ENCODE measurements at regions not wholly inside any gene's neighbourhood (a gene's known extent, or its start where the extent isn't known, plus 50 kb on each side); places are given as distances from the start of the nearest gene placed in this dataset.

DNA sequence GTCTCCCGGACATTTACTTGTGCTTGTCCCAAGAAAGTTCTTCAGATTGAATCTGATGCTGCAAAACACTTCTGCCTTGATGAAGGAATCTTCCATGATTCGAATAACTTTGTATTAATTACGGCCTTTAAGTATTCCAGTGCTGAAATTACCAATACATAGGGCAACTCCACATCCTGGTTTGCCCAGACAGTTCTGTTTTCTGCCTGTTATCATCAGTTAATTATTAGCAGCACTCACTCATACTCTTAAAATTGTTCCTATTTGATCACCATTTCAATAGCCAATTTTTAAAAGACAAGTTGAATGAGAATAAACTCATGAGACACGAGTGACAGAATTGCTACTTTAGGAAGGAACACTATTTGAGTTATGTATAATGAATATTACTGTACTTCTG is 620.7 kb upstream of the ZEB2 start:
- no peak for TF ChIP-seq ZNF311 (tag by site-specific recombination; IDR thresholded peaks at IDR 0.05; ENCODE audit: borderline replicate concordance)
- no peak for TF ChIP-seq ZNF658 (tag by site-specific recombination; IDR thresholded peaks at IDR 0.05)
- no peak for TF ChIP-seq ZNF561 (tag by site-specific recombination; IDR thresholded peaks at IDR 0.05; ENCODE audit: borderline replicate concordance)
- TF ChIP-seq, protein P1, sequence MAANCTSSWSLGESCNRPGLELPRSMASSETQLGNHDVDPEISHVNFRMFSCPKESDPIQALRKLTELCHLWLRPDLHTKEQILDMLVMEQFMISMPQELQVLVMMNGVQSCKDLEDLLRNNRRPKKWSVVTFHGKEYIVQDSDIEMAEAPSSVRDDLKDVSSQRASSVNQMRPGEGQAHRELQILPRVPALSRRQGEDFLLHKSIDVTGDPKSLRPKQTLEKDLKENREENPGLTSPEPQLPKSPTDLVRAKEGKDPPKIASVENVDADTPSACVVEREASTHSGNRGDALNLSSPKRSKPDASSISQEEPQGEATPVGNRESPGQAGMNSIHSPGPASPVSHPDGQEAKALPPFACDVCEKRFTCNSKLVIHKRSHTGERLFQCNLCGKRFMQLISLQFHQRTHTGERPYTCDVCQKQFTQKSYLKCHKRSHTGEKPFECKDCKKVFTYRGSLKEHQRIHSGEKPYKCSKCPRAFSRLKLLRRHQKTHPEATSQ (tag by site-specific recombination; IDR thresholded peaks at IDR 0.05): no peak
- H3K9me3 ChIP-seq (ENCODE audit: control insufficient read depth, insufficient read depth, low read depth, low read length): no peaks in the 10 kb centered on the region
- H3K4me3 ChIP-seq (ENCODE audit: low read depth, low read length): no peak overlapping the region
- H3K36me3 ChIP-seq (ENCODE audit: control insufficient read depth in 2 of 2, insufficient read depth in 1 of 2, low read length in 2 of 2): no peaks in the 10 kb centered on the region
- no peaks in the 10 kb centered on the region for H3K4me1 ChIP-seq (ENCODE audit: control insufficient read depth, insufficient read depth, low read length)
- H3K27ac ChIP-seq (ENCODE audit: extremely low read depth, low read depth, low read length): no peak overlapping the region
- POLR2A ChIA-PET: no interaction called here
- CTCF ChIA-PET: no interaction called here

DNA sequence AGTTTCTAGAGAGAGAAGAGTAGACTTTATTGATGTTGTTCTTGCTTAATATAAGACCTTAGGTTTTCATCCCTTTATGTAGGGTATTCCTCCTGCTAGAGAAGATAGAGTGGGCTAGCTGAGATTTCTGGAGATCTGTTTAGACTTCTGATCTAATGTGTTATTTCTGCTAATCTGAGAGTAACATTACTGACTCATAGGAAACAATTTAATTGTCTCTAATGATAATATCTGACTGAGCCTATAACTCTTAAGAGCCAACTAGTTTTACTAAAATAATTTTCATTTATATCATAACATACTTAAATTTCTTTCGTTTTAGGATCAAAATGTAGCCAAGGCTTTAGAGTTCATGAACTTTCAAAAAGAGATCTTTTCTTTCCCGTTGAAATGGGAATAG is 618.7 kb upstream of the ZEB2 start:
- Histone ChIP-seq H3K9me3 (ENCODE audit: control insufficient read depth, insufficient read depth, low read depth, low read length) (no peaks in the 10 kb centered on the region), H3K4me3 (ENCODE audit: low read depth, low read length) (no peak overlapping the region), H3K27ac (ENCODE audit: extremely low read depth, low read depth, low read length) (no peak overlapping the region), H3K4me1 (ENCODE audit: control insufficient read depth, insufficient read depth, low read length) (no peaks in the 10 kb centered on the region), H3K36me3 (ENCODE audit: control insufficient read depth in 2 of 2, insufficient read depth in 1 of 2, low read length in 2 of 2) (no peaks in the 10 kb centered on the region)
- ChIA-PET POLR2A (no interaction called here), CTCF (interaction anchor here (0.9 kb wide), 1 partner anchor 263 kb away, joined by 3 read pairs; no protein-coding TSS in a partner anchor)
- TF ChIP-seq, protein P2, sequence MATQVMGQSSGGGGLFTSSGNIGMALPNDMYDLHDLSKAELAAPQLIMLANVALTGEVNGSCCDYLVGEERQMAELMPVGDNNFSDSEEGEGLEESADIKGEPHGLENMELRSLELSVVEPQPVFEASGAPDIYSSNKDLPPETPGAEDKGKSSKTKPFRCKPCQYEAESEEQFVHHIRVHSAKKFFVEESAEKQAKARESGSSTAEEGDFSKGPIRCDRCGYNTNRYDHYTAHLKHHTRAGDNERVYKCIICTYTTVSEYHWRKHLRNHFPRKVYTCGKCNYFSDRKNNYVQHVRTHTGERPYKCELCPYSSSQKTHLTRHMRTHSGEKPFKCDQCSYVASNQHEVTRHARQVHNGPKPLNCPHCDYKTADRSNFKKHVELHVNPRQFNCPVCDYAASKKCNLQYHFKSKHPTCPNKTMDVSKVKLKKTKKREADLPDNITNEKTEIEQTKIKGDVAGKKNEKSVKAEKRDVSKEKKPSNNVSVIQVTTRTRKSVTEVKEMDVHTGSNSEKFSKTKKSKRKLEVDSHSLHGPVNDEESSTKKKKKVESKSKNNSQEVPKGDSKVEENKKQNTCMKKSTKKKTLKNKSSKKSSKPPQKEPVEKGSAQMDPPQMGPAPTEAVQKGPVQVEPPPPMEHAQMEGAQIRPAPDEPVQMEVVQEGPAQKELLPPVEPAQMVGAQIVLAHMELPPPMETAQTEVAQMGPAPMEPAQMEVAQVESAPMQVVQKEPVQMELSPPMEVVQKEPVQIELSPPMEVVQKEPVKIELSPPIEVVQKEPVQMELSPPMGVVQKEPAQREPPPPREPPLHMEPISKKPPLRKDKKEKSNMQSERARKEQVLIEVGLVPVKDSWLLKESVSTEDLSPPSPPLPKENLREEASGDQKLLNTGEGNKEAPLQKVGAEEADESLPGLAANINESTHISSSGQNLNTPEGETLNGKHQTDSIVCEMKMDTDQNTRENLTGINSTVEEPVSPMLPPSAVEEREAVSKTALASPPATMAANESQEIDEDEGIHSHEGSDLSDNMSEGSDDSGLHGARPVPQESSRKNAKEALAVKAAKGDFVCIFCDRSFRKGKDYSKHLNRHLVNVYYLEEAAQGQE (tag by site-specific recombination; IDR thresholded peaks at IDR 0.05): no peak
- no peak for TF ChIP-seq ZNF221 (tag by site-specific recombination; IDR thresholded peaks at IDR 0.05; ENCODE audit: borderline replicate concordance)
- no peak for TF ChIP-seq ZNF48 (tag by site-specific recombination; IDR thresholded peaks at IDR 0.05)
- TF ChIP-seq ZFP69B (tag by site-specific recombination; IDR thresholded peaks at IDR 0.05): no peak
- TF ChIP-seq ZNF529 (tag by site-specific recombination; IDR thresholded peaks at IDR 0.05; ENCODE audit: insufficient replicate concordance): no peak
- no peak for TF ChIP-seq ZNF623 (tag by site-specific recombination; IDR thresholded peaks at IDR 0.05)
- no peak for TF ChIP-seq BCL11A (tag by site-specific recombination; IDR thresholded peaks at IDR 0.05; ENCODE audit: low read depth)
- no peak for TF ChIP-seq ZNF423 (tag by site-specific recombination; IDR thresholded peaks at IDR 0.05)
- TF ChIP-seq GLIS1 (tag by site-specific recombination; IDR thresholded peaks at IDR 0.05): no peak
- TF ChIP-seq ZNF302 (tag by site-specific recombination; IDR thresholded peaks at IDR 0.05; ENCODE audit: low read depth): no peak
- no peak for TF ChIP-seq ZNF174 (tag by site-specific recombination; IDR thresholded peaks at IDR 0.05)
- TF ChIP-seq, protein P3, sequence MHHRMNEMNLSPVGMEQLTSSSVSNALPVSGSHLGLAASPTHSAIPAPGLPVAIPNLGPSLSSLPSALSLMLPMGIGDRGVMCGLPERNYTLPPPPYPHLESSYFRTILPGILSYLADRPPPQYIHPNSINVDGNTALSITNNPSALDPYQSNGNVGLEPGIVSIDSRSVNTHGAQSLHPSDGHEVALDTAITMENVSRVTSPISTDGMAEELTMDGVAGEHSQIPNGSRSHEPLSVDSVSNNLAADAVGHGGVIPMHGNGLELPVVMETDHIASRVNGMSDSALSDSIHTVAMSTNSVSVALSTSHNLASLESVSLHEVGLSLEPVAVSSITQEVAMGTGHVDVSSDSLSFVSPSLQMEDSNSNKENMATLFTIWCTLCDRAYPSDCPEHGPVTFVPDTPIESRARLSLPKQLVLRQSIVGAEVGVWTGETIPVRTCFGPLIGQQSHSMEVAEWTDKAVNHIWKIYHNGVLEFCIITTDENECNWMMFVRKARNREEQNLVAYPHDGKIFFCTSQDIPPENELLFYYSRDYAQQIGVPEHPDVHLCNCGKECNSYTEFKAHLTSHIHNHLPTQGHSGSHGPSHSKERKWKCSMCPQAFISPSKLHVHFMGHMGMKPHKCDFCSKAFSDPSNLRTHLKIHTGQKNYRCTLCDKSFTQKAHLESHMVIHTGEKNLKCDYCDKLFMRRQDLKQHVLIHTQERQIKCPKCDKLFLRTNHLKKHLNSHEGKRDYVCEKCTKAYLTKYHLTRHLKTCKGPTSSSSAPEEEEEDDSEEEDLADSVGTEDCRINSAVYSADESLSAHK (tag by site-specific recombination; IDR thresholded peaks at IDR 0.05): no peak
- TF ChIP-seq ZNF202 (tag by site-specific recombination; IDR thresholded peaks at IDR 0.05; ENCODE audit: borderline replicate concordance): no peak
- no peak for TF ChIP-seq ZBTB20 (tag by site-specific recombination; IDR thresholded peaks at IDR 0.05)
- TF ChIP-seq TRIM28 (IDR thresholded peaks at IDR 0.05; ENCODE audit: borderline replicate concordance, low read length): no peak
- no peak for TF ChIP-seq ZNF121 (tag by site-specific recombination; IDR thresholded peaks at IDR 0.05)

All from HEK293 (cell line).